Fibroblast of mammary gland (primary cell): ENCODE measurements at regions not wholly inside any gene's neighbourhood (a gene's known extent, or its start where the extent isn't known, plus 50 kb on each side); places are given as distances from the start of the nearest gene placed in this dataset.

Source experiments
- DNase-seq: peaks from one replicate; pipeline ENCODE4 v3.0.0-alpha.2; 2010; ENCODE audit warnings: low read depth
- H3K4me3 ChIP-seq: 2 replicates; pipeline ENCODE4 v1.5.1; 2011; ENCODE audit warnings: low read depth, mild to moderate bottlenecking, low read length, moderate library complexity; ENCODE audit not compliant: control insufficient read depth
- TF ChIP-seq, protein P1 (sequence below): conservative IDR thresholded peaks from 2 replicates; pipeline ENCODE4 v1.5.1; 2011; ENCODE audit warnings: low read depth, low read length, inconsistent platforms; ENCODE audit not compliant: control insufficient read depth, insufficient read depth

DNA sequence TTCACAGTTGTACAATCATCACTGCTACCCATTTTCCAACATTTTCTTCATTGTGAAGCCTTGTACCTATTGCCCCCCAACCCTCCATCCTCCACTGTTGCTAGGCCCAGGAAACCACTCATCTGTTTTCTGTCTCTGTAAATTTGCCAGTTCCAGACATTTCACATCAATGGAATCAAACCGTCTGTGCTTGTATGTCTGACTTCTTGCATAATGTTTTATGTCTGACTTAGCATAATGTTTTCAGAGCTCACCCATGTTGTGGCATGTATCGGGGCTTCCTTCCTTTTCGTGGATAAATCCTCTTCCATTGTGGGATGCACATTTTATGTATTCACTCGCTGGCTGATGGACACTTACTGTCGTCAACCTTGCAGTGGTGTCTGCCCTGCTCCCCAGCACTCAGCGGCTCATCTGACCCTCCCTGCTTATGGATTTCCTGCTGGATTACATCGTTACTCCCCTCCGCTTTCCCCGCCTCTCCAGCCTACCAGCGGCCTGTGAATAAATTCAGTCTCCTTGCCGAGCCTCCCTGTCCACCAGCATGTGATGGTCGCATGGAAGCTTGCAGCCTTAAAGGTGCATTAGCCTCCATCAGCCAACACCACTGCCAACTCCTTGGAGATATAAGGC lies 727.6 kb upstream of the TMEM132C start:
- no peak for DNase-seq
- TF ChIP-seq, protein P1, sequence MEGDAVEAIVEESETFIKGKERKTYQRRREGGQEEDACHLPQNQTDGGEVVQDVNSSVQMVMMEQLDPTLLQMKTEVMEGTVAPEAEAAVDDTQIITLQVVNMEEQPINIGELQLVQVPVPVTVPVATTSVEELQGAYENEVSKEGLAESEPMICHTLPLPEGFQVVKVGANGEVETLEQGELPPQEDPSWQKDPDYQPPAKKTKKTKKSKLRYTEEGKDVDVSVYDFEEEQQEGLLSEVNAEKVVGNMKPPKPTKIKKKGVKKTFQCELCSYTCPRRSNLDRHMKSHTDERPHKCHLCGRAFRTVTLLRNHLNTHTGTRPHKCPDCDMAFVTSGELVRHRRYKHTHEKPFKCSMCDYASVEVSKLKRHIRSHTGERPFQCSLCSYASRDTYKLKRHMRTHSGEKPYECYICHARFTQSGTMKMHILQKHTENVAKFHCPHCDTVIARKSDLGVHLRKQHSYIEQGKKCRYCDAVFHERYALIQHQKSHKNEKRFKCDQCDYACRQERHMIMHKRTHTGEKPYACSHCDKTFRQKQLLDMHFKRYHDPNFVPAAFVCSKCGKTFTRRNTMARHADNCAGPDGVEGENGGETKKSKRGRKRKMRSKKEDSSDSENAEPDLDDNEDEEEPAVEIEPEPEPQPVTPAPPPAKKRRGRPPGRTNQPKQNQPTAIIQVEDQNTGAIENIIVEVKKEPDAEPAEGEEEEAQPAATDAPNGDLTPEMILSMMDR, result no peak
- H3K4me3 ChIP-seq, result no peak overlapping the region

DNA sequence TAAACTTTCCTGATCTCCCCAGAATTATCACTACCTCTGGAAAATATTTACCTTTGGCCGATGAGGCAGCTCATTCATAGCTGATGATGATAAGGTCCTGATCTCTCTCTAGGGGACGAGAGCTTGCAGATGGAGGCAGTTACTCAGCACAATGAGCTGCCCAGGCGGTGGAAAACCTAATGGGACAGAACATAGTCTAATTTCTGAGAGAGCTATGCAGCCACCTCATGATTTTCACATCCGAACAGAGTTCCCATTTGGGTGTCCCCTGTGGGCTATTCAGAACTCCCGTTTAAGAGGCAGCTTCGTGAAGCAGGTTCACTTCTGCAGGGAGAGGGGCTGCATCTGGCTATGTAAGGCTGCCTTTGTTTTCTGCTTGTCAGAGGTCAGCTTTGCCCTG lies 724.6 kb upstream of the TMEM132C start:
- no peak for DNase-seq
- H3K4me3 ChIP-seq, result no peak overlapping the region
- TF ChIP-seq, protein P1, result no peak

DNA sequence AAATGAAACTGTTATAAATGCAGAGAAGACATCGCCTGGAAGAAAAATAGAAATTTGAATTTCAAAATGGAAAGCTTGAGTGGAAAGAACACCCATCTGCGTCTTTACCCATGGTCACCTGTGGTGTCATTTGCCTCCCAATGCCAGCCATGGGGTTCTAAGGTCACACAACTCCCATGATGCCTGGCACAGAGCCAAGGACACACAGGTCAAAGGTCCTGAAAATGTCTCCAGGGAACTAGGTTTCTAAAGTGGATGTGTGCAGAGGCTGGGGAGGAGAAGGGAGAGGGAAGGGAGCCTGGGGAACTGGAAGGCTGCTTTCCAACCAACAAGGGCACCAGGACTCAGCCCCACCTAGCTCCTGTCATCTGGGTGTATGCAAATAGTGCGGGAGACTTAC lies 724.0 kb upstream of the TMEM132C start:
- no peak overlapping the region for H3K4me3 ChIP-seq
- TF ChIP-seq, protein P1, result no peak
- DNase-seq, result no peak

DNA sequence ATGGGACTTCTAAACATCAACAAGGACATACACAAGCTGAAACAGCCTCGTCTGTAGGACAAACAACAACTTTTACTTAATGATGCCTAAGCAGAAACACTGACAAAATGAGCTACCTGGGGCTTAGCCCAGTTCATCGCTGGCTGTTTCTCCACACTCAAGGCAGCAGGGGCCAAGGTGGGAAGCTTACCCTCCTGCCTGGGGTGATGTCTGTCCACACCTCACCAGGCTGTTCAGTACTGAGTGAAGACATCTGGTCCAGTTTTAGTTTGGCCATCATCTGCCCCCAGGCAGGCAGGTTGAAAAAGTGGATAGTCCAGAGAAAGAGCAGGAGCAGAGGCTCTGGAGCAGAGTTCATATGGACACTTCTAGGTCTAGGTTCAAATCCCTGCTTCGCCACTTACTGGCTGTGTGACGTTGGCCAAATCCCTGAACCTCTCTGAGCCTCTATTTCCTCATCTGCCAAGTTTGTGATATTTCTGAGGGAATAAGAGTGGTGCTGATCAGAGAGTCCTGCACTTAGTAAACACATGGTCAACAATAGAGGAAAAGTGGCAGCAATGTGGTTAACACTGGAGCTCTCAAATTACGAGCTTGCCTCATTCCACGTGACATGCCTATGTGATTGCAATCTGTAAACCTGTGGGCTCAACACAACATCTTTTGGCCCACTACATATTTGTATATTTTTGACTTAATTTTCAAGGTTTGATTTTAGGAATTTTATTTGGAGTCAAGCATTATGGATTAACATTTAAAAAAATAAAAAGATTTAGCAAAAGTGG lies 720.1 kb upstream of the TMEM132C start:
- H3K4me3 ChIP-seq, result no peak overlapping the region
- TF ChIP-seq, protein P1, result no peak
- no peak for DNase-seq

DNA sequence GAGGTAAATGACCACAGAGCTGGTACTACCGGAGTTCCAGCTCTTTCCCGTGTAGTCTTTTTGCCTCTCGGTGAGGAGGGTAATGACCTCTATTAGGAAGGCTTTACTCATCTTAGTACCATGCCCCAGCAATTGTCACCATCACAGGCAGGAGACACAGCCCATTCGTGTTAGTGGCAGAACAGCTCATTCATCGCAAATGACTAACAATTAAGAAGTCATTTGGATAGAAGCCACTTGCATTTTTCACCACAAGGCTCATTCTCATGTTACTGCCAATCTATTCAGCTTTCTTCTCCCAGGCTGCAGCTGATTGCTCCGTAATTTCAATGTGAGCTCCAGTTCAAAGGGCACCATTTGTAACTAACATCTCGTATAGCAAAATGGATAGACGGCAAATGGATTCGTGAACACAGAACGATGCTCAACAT lies 718.8 kb upstream of the TMEM132C start:
- TF ChIP-seq, protein P1, result no peak
- peak; percentile 81 for DNase-seq

DNA sequence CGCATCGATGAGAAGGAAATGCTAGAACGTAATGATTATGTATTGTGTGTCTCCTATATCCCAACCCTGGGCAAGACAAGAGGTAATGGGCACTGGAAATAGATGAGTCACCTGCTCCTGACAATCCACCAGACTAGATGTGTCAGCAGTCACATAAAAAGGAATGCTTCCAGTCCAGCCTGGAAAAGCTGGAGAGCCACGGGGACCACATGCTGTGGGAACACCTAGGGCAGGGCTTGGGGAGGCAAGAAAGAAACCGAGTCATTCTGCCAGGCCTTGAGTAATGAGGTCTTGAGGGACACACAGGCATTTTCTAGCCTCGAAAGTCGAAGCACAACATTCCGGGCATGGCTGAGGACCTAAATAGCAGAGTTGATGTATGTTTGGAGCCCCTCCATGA lies 716.7 kb upstream of the TMEM132C start:
- TF ChIP-seq, protein P1, result no peak
- no peak overlapping the region for H3K4me3 ChIP-seq
- peak; percentile 48 for DNase-seq

More for the DNA sequence above, 718.8 kb upstream of the TMEM132C start:
- H3K4me3 ChIP-seq, result no peak overlapping the region
